T1000 (cell line): ENCODE measurements at regions not wholly inside any gene's neighbourhood (a gene's known extent, or its start where the extent isn't known, plus 50 kb on each side); places are given as distances from the start of the nearest gene placed in this dataset.

ENCODE experiments used
- DNase-seq: peaks from one replicate; lab custom pipeline; 2025; ENCODE audit warnings: mixed read lengths; lab: John Stamatoyannopoulos, UW

GRCh38 chr20:22504829-22505377, 79.5 kb downstream of the FOXA2 start:
- no peak for DNase-seq

DNA sequence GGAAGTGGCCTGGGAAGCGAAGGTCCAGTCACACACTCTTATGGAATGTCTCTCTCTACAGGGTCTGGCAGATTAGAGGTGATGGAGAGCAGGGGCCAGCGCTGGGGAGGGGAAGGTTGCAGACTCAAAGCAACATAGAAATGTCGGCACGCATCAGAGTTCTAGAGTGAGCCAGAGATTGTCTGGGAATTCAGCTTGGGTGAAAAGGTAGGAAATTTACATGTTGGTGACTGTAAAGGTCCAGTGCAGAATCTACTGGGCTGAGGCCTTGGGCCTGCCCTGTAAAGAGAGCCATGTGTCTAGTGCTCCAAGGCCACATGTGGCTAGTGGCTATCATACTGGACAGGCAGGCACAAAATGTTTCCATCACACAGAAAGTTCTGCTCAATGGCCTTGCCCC, 80.8 kb downstream of the FOXA2 start:
- no peak for DNase-seq

- no peak for DNase-seq
These were observed 81.6 kb downstream of the FOXA2 start for GRCh38 chr20:22502731-22503191.

- no peak for DNase-seq
These were observed 82.6 kb downstream of the FOXA2 start for GRCh38 chr20:22501566-22502344.

DNA sequence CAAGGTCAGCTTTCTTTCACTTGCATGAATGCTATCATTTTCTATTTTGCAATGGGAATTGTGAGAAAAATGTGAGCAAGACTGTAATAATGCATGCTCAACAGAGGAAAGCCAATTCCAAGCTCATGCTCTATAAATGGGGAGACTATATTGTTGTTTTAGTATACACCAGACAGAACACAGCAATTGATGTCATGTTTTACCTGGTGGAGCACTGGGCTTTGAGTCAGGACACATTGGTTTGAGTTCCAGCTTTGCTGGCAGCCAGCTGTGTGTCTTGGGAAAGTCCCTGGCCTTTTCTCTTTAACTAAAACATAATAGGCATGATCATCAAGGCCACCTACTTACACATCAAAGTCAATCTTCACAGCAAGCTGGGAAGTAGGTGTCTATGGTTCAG, 83.3 kb downstream of the FOXA2 start:
- DNase-seq: no peak

GRCh38 chr20:22499515-22500166, 84.7 kb downstream of the FOXA2 start:
- DNase-seq: no peak

DNA sequence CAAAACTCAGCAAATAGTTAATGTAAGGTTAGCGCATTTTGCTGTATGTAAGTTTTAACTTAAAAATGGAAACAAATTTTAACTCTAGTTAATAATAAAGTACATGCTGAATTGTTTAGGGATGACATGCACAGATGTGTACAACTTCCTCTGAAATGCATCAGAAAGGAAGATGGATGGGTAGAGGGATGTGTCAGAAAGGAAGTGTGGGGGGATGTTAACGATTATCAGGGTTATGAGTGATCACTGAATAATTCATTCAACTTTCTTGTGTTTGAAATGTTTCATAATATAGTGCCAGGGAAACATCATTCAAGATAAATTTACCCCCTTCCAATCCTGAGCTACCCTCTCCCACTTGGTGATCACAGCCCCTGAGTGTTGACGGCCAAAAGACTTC, 87.6 kb downstream of the FOXA2 start:
- no peak for DNase-seq

DNA sequence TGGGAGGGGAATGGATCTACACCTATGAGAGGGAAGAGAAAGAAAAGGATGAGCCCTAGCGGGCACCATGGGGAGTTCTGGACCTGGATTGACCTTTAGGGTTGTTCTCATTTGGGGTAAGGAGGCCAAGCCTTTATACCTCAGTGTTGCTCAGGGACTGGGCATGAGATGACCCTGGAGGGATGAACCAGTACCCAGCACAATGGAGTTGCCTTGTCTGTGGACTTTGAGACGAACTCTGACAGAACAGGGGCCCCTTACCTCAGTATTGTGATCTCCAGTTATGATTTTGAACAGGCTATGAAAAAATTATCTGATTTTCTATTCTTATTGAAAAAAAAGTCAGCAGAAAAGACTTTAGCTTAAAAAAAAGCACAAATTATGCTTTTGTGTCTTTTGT, 88.6 kb downstream of the FOXA2 start:
- no peak for DNase-seq

DNA sequence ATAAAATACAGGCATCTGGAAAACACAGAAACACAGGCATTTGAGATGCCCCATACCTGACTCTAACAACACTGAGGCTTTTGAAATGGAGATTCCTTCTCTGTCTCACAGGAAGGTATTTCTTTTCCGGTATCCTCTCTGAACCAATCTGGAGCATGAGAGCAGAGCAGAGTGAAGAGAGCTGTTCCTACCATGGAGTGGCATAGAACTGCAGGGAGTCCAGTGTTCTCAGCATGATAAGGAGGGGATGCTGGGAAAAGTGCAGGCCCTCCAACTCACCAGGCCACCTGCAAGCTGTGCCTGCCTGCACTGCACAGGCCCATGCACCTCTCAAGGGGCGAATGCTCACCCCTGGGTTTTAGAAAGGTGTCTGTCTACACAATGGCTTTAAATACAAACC, 89.2 kb downstream of the FOXA2 start:
- DNase-seq: no peak

DNA sequence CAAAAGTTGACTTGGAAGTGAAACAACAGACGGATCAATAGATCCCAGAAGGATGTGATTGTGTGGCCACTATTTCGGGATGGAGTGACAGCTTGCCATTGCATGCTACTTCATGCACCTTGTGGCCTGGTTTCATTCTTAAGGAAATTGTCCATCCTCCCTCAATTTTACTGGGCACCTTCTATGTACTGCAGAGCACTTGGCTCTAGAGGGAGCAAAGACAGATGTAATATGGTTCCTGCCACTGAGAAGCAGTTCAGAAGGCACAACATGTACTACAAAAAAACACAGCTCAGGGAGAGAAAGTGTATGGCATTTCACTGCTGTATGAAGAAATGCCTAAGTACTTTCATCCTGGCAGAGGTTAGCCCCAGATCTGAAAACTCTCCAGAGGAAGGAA, 91.9 kb downstream of the FOXA2 start:
- DNase-seq: no peak

GRCh38 chr20:22491194-22491505, 93.2 kb downstream of the FOXA2 start:
- no peak for DNase-seq

GRCh38 chr20:22490287-22491193, 93.8 kb downstream of the FOXA2 start:
- no peak for DNase-seq

DNA sequence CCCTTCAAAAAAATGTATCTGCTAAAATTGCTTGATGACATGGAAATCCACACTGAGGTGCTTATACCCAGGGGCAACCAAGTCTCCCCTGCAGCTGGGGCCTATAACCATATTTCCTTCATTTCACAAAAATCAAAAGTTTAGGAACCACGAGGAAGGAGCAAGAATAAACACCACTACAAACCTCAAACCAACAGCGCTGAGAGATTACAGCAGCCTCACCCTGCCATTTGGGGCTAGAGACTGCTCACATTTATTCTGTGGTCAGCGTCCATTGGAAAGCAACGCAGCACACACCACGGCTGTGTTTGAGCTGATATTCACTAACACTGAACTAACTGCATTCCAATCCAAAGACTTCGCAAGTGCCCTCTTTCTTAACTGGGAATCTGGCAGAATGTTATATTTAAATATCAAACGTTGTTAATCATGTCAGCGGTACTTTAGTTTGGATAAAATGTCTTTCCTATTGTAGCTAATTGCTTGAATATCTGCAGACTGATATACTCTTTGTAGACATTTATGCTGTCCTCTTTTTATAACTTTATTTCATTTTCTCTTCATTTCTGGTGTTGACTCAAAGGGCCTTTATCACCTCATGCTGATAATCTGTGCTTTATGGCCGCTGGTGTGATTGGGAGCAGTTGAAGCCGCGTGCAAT, 94.6 kb downstream of the FOXA2 start:
- no peak for DNase-seq

- no peak for DNase-seq
These were observed 104.0 kb downstream of the FOXA2 start for GRCh38 chr20:22480336-22480735.

- DNase-seq: no peak
These were observed 108.7 kb downstream of the FOXA2 start for GRCh38 chr20:22475662-22476061.

- DNase-seq: no peak
These were observed 110.1 kb downstream of the FOXA2 start for GRCh38 chr20:22474224-22474623.

DNA sequence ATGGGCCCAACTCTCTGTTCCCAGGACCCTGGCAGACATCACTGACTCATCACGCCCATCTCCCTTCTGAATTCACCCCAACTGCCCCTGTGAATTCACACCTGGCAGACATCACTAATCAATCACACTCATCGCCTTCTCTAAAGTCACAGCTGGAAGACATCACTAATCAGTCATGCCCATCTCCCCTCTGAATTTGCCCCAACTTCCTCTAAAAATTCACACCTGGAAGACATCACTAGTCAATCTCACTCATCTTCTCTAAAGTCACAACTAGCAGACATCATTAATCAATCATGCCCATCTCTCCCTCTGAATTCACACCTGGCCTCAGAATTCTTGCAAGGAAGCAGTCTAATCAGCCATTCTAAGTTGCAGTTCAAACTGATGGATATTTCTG, 111.1 kb downstream of the FOXA2 start:
- DNase-seq: no peak

DNA sequence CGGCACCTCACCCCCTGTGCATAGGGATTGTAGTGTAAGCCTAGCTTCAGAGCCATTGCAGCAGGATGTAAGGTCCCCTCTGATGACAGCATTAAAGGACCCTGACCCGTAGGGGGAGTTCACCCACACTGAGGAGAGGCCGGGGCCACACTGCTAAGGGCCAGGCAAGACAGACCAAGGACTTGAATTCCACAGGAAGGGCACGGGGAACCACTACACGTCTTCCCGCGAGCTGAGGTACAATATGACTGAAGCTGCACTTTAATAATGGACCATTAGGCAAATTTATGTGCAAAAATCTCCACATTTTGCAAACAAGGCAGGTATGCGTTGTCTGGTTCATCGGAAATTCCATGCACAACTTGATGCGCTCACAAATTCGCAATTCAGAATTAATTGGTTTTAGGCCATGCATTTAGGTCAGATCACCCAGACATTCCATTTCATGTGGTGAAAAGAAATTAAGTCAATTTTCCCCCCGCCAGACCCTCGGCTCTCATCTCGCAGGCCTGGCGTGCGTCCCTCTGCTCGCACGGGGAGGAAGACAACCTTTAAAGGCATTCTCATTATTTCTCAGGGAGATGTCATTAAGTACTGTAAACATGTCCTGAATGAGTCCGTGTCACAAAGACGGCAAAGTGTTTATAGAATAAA, 111.8 kb downstream of the FOXA2 start:
- DNase-seq: no peak

- DNase-seq: no peak
These were observed 113.1 kb downstream of the FOXA2 start for GRCh38 chr20:22471156-22471836.

GRCh38 chr20:22470620-22471026, 113.7 kb downstream of the FOXA2 start:
- no peak for DNase-seq
